Cardiac muscle cell (in vitro differentiated cells and primary cell): ENCODE measurements at regions not wholly inside any gene's neighbourhood (a gene's known extent, or its start where the extent isn't known, plus 50 kb on each side); places are given as distances from the start of the nearest gene placed in this dataset.

Experiments
- DNase-seq, 2 donors: peaks; one replicate each; pipeline versions ENCODE4 v3.0.0 to v3.0.0-alpha.2; 2010 to 2017; ENCODE audit warnings: low read depth in 1 of 2, low spot score in 1 of 2
- H3K27ac ChIP-seq: fragments of 200-600 bp; sonication (generic); 2 replicates; pipeline ENCODE4 v1.5.1; 2016
- H3K27me3 ChIP-seq: fragments of 200-600 bp; sonication (generic); 2 replicates; pipeline ENCODE4 v1.6.0; 2016; ENCODE audit warnings: control low read depth
- H3K36me3 ChIP-seq: fragments of 200-600 bp; sonication (generic); 2 replicates; pipeline ENCODE4 v1.5.1; 2016; ENCODE audit warnings: control low read depth
- H3K4me1 ChIP-seq: fragments of 200-600 bp; sonication (generic); 2 replicates; pipeline ENCODE4 v1.8.1; 2017; ENCODE audit warnings: low read depth, mild to moderate bottlenecking, mixed run types
- H3K4me3 ChIP-seq: fragments of 200-600 bp; sonication (generic); 2 replicates; pipeline ENCODE4 v1.5.1; 2016; ENCODE audit warnings: mild to moderate bottlenecking
- H3K9me3 ChIP-seq: fragments of 200-600 bp; sonication (generic); 2 replicates; pipeline ENCODE4 v1.5.1; 2017; ENCODE audit warnings: low read depth, mild to moderate bottlenecking, control low read depth
- CTCF ChIP-seq: IDR thresholded peaks from 2 replicates; pipeline ENCODE4 v1.5.1; 2012; ENCODE audit warnings: low read depth, mild to moderate bottlenecking, low read length

- no peaks in the 10 kb centered on the region for H3K36me3 ChIP-seq
- H3K9me3 ChIP-seq = no peaks in the 10 kb centered on the region
- DNase-seq = no peak
- H3K27me3 ChIP-seq = no peaks in the 10 kb centered on the region
- TF ChIP-seq CTCF = no peak
- no peak overlapping the region for H3K27ac ChIP-seq
- no peaks in the 10 kb centered on the region for H3K4me1 ChIP-seq
- H3K4me3 ChIP-seq = no peak overlapping the region
Measured at GRCh38 chr6:14312587-14312986, 195.0 kb downstream of the CD83 start.

- no peak for TF ChIP-seq CTCF
Measured at GRCh38 chr6:14313248-14313647, 195.7 kb downstream of the CD83 start.

GRCh38 chr6:14315353-14315752 lies 197.8 kb downstream of the CD83 start:
- Histone ChIP-seq H3K4me1 (no peaks in the 10 kb centered on the region), H3K9me3 (no peaks in the 10 kb centered on the region), H3K27ac (no peak overlapping the region), H3K36me3 (no peaks in the 10 kb centered on the region), H3K4me3 (no peak overlapping the region), H3K27me3 (no peaks in the 10 kb centered on the region)
- no peak for DNase-seq
- TF ChIP-seq CTCF = no peak

More at GRCh38 chr6:14313248-14313647, 195.7 kb downstream of the CD83 start:
- Histone ChIP-seq H3K27me3 (no peaks in the 10 kb centered on the region), H3K4me3 (no peak overlapping the region), H3K4me1 (no peaks in the 10 kb centered on the region), H3K36me3 (no peaks in the 10 kb centered on the region), H3K9me3 (no peaks in the 10 kb centered on the region), H3K27ac (no peak overlapping the region)
- DNase-seq = no peak

GRCh38 chr6:14316651-14317386 lies 199.2 kb downstream of the CD83 start:
- Histone ChIP-seq H3K9me3 (no peaks in the 10 kb centered on the region), H3K4me1 (no peaks in the 10 kb centered on the region), H3K27me3 (no peaks in the 10 kb centered on the region), H3K36me3 (no peaks in the 10 kb centered on the region), H3K4me3 (no peak overlapping the region), H3K27ac (no peak overlapping the region)
- no peak for TF ChIP-seq CTCF
- DNase-seq = no peak

- H3K9me3 ChIP-seq = no peaks in the 10 kb centered on the region
- no peak overlapping the region for H3K27ac ChIP-seq
- TF ChIP-seq CTCF = no peak
- no peaks in the 10 kb centered on the region for H3K4me1 ChIP-seq
- H3K4me3 ChIP-seq = no peak overlapping the region
- DNase-seq = no peak
- H3K27me3 ChIP-seq = no peaks in the 10 kb centered on the region
- no peaks in the 10 kb centered on the region for H3K36me3 ChIP-seq
Measured at GRCh38 chr6:14317387-14317970, 199.9 kb downstream of the CD83 start.
